ENCODE measurements at regions not wholly inside any gene's neighbourhood (a gene's known extent, or its start where the extent isn't known, plus 50 kb on each side); places are given as distances from the start of the nearest gene placed in this dataset.

DNA sequence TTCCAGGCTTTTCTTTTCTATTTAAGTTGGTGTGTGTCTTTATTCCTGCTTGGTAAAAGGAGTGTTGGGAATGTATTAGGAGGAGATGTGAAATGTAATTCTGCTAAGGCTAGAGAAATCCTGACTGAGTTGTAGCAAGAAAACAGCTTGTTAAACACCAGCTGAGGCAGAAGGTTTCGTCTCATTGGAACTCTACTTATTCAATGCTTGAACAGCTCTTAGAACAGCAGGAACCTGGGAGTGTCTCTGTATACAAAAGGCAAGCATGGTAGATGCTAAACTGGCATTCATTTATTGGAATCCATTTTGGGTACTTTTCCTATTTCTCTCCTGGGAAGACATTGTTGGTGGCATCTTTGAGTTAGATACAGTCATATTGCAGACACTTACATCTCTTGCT, 280.9 kb downstream of the HRH4 start:
- Mint-ChIP-seq H3K27me3 (no peaks in the 10 kb centered on the region), H3K4me3 (no peak overlapping the region), H3K4me1 (no peaks in the 10 kb centered on the region), H3K27ac (no peak overlapping the region), H3K9me3 (ENCODE audit: insufficient read depth) (no peaks in the 10 kb centered on the region)
- Histone ChIP-seq H3K9me3 (ENCODE audit: control extremely low read depth in 1 of 3, control insufficient read depth in 2 of 3, insufficient read depth in 1 of 3, low read length in 2 of 3) (no peaks in the 10 kb centered on the region), H2AFZ (ENCODE audit: insufficient read depth, low read depth, low read length, poor library complexity, severe bottlenecking) (no peak overlapping the region), H3K4me1 (ENCODE audit: control insufficient read depth in 2 of 2, insufficient read depth in 2 of 2, low read length in 2 of 2) (no peaks in the 10 kb centered on the region), H4K20me1 (ENCODE audit: control insufficient read depth, insufficient read depth, low read length, poor library complexity, severe bottlenecking) (no peaks in the 10 kb centered on the region), H3K9ac (ENCODE audit: low read length) (no peak overlapping the region), H3K27me3 (replicated peaks in 1 of 4; ENCODE audit: control extremely low read depth in 1 of 4, control insufficient read depth in 3 of 4, insufficient read depth in 4 of 4, low read length in 3 of 4) (no peaks in the 10 kb centered on the region), H3K36me3 (replicated peaks in 1 of 2; ENCODE audit: control extremely low read depth in 1 of 2, control insufficient read depth in 1 of 2, extremely low read depth in 1 of 2, insufficient read depth in 2 of 2, low read length in 1 of 2) (no peaks in the 10 kb centered on the region), H3K4me2 (replicated peaks; ENCODE audit: low read depth, low read length, poor library complexity, severe bottlenecking) (no peak overlapping the region), H3K79me2 (ENCODE audit: control insufficient read depth, insufficient read depth, low read length) (no peaks in the 10 kb centered on the region), H3K27ac (ENCODE audit: low read length in 2 of 2) (no peak overlapping the region), H3K4me3 (ENCODE audit: control extremely low read depth in 1 of 5, extremely low read depth in 1 of 5, insufficient read depth in 1 of 5, low read depth in 2 of 5, low read length in 4 of 5) (no peak overlapping the region)
- intact Hi-C loops (cut with micrococcal nuclease) = no loop called here
- POLR2A ChIA-PET = no interaction called here
- CTCF ChIA-PET = no interaction called here
- ATAC-seq (ENCODE audit: low read depth) (no peak), DNase-seq (no peak)
- no CpG with 5 or more reads among the region's 1 CpG for WGBS (ENCODE audit: insufficient coverage)
- TF ChIP-seq EZH2 (IDR thresholded peaks at IDR 0.05; ENCODE audit: borderline replicate concordance, insufficient read depth, low read depth, low read length, poor library complexity, severe bottlenecking) = no peak
- TF ChIP-seq, protein P1, sequence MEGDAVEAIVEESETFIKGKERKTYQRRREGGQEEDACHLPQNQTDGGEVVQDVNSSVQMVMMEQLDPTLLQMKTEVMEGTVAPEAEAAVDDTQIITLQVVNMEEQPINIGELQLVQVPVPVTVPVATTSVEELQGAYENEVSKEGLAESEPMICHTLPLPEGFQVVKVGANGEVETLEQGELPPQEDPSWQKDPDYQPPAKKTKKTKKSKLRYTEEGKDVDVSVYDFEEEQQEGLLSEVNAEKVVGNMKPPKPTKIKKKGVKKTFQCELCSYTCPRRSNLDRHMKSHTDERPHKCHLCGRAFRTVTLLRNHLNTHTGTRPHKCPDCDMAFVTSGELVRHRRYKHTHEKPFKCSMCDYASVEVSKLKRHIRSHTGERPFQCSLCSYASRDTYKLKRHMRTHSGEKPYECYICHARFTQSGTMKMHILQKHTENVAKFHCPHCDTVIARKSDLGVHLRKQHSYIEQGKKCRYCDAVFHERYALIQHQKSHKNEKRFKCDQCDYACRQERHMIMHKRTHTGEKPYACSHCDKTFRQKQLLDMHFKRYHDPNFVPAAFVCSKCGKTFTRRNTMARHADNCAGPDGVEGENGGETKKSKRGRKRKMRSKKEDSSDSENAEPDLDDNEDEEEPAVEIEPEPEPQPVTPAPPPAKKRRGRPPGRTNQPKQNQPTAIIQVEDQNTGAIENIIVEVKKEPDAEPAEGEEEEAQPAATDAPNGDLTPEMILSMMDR (IDR thresholded peaks at IDR 0.05) = no peak

DNA sequence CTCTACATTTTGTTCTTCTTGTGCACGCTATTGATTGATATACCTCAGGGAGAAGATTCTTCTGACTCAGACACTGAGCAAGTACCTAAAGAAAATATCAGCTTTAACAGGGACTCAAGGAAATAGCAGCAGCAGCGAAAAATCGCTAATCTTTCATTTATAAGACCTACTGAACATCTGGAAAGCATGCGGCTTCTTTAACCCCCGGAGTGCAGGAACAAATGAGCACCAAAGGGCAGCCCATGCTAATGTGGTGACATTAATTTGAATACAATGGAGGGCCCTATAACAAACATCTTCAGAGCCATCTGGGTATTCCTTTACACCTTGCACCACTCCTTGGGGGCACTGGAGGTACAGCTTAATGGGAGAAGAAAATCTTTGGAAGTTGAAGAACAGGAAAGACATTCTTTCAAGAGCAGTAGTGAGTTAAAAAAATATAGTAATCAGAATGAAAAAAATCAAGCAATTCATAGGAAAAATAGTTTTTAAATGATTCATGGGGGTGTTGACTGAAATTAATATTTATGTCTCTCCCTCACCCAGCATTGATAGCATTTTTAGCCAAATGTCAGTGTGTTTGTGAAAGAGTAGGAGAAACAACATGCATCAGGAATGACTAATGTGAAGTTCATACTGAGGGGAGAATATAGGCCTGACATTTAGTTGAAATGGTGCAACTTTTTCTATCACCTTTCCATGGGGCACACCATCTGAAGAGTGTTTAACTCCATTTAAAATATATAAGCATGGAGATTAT, 281.7 kb downstream of the HRH4 start:
- no peak overlapping the region for H3K4me2 ChIP-seq (replicated peaks; ENCODE audit: low read depth, low read length, poor library complexity, severe bottlenecking)
- H4K20me1 ChIP-seq (ENCODE audit: control insufficient read depth, insufficient read depth, low read length, poor library complexity, severe bottlenecking) = no peaks in the 10 kb centered on the region
- no peak for TF ChIP-seq EZH2 (IDR thresholded peaks at IDR 0.05; ENCODE audit: borderline replicate concordance, insufficient read depth, low read depth, low read length, poor library complexity, severe bottlenecking)
- TF ChIP-seq, protein P1 (IDR thresholded peaks at IDR 0.05) = no peak
- Mint-ChIP-seq H3K9me3 (ENCODE audit: insufficient read depth) (no peaks in the 10 kb centered on the region), H3K4me3 (no peak overlapping the region), H3K4me1 (no peaks in the 10 kb centered on the region), H3K27me3 (no peaks in the 10 kb centered on the region), H3K27ac (no peak overlapping the region)
- no peak overlapping the region for H2AFZ ChIP-seq (ENCODE audit: insufficient read depth, low read depth, low read length, poor library complexity, severe bottlenecking)
- H3K9me3 ChIP-seq (ENCODE audit: control extremely low read depth in 1 of 3, control insufficient read depth in 2 of 3, insufficient read depth in 1 of 3, low read length in 2 of 3) = no peaks in the 10 kb centered on the region
- ATAC-seq (ENCODE audit: low read depth) (no peak), DNase-seq (no peak)
- no peak overlapping the region for H3K4me3 ChIP-seq (ENCODE audit: control extremely low read depth in 1 of 5, extremely low read depth in 1 of 5, insufficient read depth in 1 of 5, low read depth in 2 of 5, low read length in 4 of 5)
- H3K27me3 ChIP-seq (replicated peaks in 1 of 4; ENCODE audit: control extremely low read depth in 1 of 4, control insufficient read depth in 3 of 4, insufficient read depth in 4 of 4, low read length in 3 of 4) = no peaks in the 10 kb centered on the region
- H3K27ac ChIP-seq (ENCODE audit: low read length in 2 of 2) = no peak overlapping the region
- no peaks in the 10 kb centered on the region for H3K79me2 ChIP-seq (ENCODE audit: control insufficient read depth, insufficient read depth, low read length)
- no peak overlapping the region for H3K9ac ChIP-seq (ENCODE audit: low read length)
- intact Hi-C loops (cut with micrococcal nuclease) = no loop called here
- H3K4me1 ChIP-seq (ENCODE audit: control insufficient read depth in 2 of 2, insufficient read depth in 2 of 2, low read length in 2 of 2) = no peaks in the 10 kb centered on the region
- ChIA-PET CTCF (no interaction called here), POLR2A (no interaction called here)
- no peaks in the 10 kb centered on the region for H3K36me3 ChIP-seq (replicated peaks in 1 of 2; ENCODE audit: control extremely low read depth in 1 of 2, control insufficient read depth in 1 of 2, extremely low read depth in 1 of 2, insufficient read depth in 2 of 2, low read length in 1 of 2)
- WGBS (ENCODE audit: insufficient coverage) = 100% methylated on average over 3 of the region's 5 CpGs

All from B cell (primary cell).